Liver (tissue), 7 donors: ENCODE measurements at regions not wholly inside any gene's neighbourhood (a gene's known extent, or its start where the extent isn't known, plus 50 kb on each side); places are given as distances from the start of the nearest gene placed in this dataset.

Source experiments
- DNase-seq: peaks from one replicate; pipeline ENCODE4 v3.0.0-alpha.2; 2017; ENCODE audit warnings: low spot score
- H3K27ac ChIP-seq, 2 donors: one replicate each; pipeline ENCODE4 v1.7.0; 2013; ENCODE audit warnings: inconsistent platforms in 2 of 2, low read length in 2 of 2, control low read depth in 1 of 2, low read depth in 1 of 2, mild to moderate bottlenecking in 1 of 2
- H3K27me3 ChIP-seq, 4 donors: one replicate each; pipeline versions ENCODE4 v1.6.1 to v1.7.0; 2013; ENCODE audit warnings: low read length in 3 of 4, inconsistent platforms in 1 of 4, mild to moderate bottlenecking in 1 of 4, moderate library complexity in 1 of 4; ENCODE audit not compliant: control insufficient read depth in 4 of 4, insufficient read depth in 4 of 4
- H3K36me3 ChIP-seq, 4 donors: one replicate each; pipeline versions ENCODE4 v1.6.1 to v1.7.0; 2013; ENCODE audit warnings: low read length in 3 of 4, mild to moderate bottlenecking in 3 of 4, low read depth in 1 of 4, moderate library complexity in 1 of 4; ENCODE audit not compliant: control insufficient read depth in 4 of 4, insufficient read depth in 3 of 4
- H3K4me1 ChIP-seq, 4 donors: one replicate each; pipeline versions ENCODE4 v1.6.1 to v1.7.0; 2013; ENCODE audit warnings: low read length in 3 of 4, mild to moderate bottlenecking in 3 of 4, moderate library complexity in 1 of 4; ENCODE audit not compliant: control insufficient read depth in 4 of 4, insufficient read depth in 4 of 4
- H3K4me3 ChIP-seq, 3 donors: one replicate each; pipeline versions ENCODE4 v1.6.1 to v1.7.0; 2013; ENCODE audit warnings: low read length in 3 of 3, control low read depth in 1 of 3, low read depth in 1 of 3, mild to moderate bottlenecking in 1 of 3
- H3K9ac ChIP-seq, 2 donors: one replicate each; pipeline ENCODE4 v1.7.0; 2013; ENCODE audit warnings: low read length in 2 of 2, mild to moderate bottlenecking in 2 of 2, moderate library complexity in 2 of 2, control low read depth in 1 of 2, low read depth in 1 of 2
- H3K9me3 ChIP-seq, 4 donors: one replicate each; pipeline versions ENCODE4 v1.6.1 to v1.7.0; 2013; ENCODE audit warnings: low read length in 3 of 4; ENCODE audit not compliant: control insufficient read depth in 4 of 4
- EGR1 ChIP-seq, 2 donors: IDR thresholded peaks; 2 replicates each; pipeline ENCODE4 v1.6.1; 2016 to 2018; ENCODE audit warnings: antibody characterized with exemption in 2 of 2, low read depth in 2 of 2
- FOXA1 ChIP-seq: IDR thresholded peaks from 2 replicates; pipeline ENCODE4 v1.6.1; 2016; ENCODE audit warnings: antibody characterized with exemption
- FOXA2 ChIP-seq: IDR thresholded peaks from 2 replicates; pipeline ENCODE4 v1.6.1; 2016; ENCODE audit warnings: antibody characterized with exemption
- GABPA ChIP-seq, 2 donors: IDR thresholded peaks in 1 of 2; conservative IDR thresholded peaks in 1 of 2; 2 replicates each; pipeline ENCODE4 v1.6.1; 2016; ENCODE audit warnings: antibody characterized with exemption in 2 of 2, mild to moderate bottlenecking in 1 of 2, moderate library complexity in 1 of 2
- HNF4A ChIP-seq, 2 donors: conservative IDR thresholded peaks; 2 replicates each; pipeline ENCODE4 v1.6.1; 2016; ENCODE audit warnings: antibody characterized with exemption in 2 of 2, mild to moderate bottlenecking in 2 of 2
- HNF4G ChIP-seq: IDR thresholded peaks from 2 replicates; pipeline ENCODE4 v1.6.1; 2016; ENCODE audit warnings: antibody characterized with exemption
- JUND ChIP-seq, 2 donors: IDR thresholded peaks; 2 replicates each; pipeline ENCODE4 v1.6.1; 2016; ENCODE audit warnings: antibody characterized with exemption in 2 of 2
- NR2F2 ChIP-seq: IDR thresholded peaks from 2 replicates; pipeline ENCODE4 v1.6.1; 2016; ENCODE audit warnings: antibody characterized with exemption
- RAD21 ChIP-seq, 2 donors: IDR thresholded peaks; 2 replicates each; pipeline ENCODE4 v1.6.1; 2016; ENCODE audit warnings: antibody characterized with exemption in 2 of 2, mild to moderate bottlenecking in 2 of 2
- RXRA ChIP-seq, 2 donors: IDR thresholded peaks; 2 replicates each; pipeline ENCODE4 v1.6.1; 2017 to 2018; ENCODE audit warnings: antibody characterized with exemption in 2 of 2, mild to moderate bottlenecking in 1 of 2
- SP1 ChIP-seq: IDR thresholded peaks from 2 replicates; pipeline ENCODE4 v1.6.1; 2018; ENCODE audit warnings: antibody characterized with exemption, mild to moderate bottlenecking
- TAF1 ChIP-seq: conservative IDR thresholded peaks from 2 replicates; pipeline ENCODE4 v1.6.1; 2016; ENCODE audit warnings: antibody characterized with exemption, mild to moderate bottlenecking
- YY1 ChIP-seq: IDR thresholded peaks from 2 replicates; pipeline ENCODE4 v1.6.1; 2016; ENCODE audit warnings: antibody characterized with exemption, mild to moderate bottlenecking
- TF ChIP-seq, protein P1 (sequence below): IDR thresholded peaks from 2 replicates; pipeline ENCODE4 v1.6.1; 2016; ENCODE audit warnings: antibody characterized with exemption
- TF ChIP-seq, protein P2 (sequence below): IDR thresholded peaks from 2 replicates; pipeline ENCODE4 v1.6.1; 2016; ENCODE audit warnings: antibody characterized with exemption
- TF ChIP-seq, protein P3 (sequence below): IDR thresholded peaks from 2 replicates; pipeline ENCODE4 v1.6.1; 2016; ENCODE audit warnings: antibody characterized with exemption, mild to moderate bottlenecking
- TF ChIP-seq, protein P4 (sequence below): IDR thresholded peaks from 2 replicates; pipeline ENCODE4 v1.6.1; 2016; ENCODE audit warnings: antibody characterized with exemption
- TF ChIP-seq, protein P5 (sequence below): fragments of 150-350 bp; IDR thresholded peaks from 2 replicates; pipeline ENCODE4 v1.5.1; 2017; ENCODE audit warnings: improper control_type of control experiment, low read depth, low read length; ENCODE audit not compliant: missing input control
- donor health status: healthy.
- donor health status: healthy.
- donor health status: healthy.
- donor health status: healthy.

DNA sequence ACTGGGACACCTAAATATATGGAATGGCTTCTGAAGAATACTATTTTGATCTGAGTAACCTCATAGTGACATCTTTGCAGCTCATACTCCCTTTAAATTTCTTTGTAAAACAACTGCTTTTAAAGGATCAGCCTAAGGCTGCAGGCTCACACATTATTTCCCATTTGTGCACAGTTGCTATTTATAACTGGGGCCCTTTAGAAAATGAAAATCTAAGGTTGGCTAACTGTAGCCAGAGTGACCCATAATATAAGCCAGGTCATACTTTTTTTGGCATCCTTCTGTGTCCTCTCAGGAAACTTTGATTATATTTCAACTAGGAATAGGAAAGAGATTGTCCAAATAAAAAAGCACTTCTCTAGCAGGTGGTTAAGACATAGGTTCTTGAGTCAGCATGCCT is 123.6 kb upstream of the RASGEF1B start:
- TF ChIP-seq, protein P1, sequence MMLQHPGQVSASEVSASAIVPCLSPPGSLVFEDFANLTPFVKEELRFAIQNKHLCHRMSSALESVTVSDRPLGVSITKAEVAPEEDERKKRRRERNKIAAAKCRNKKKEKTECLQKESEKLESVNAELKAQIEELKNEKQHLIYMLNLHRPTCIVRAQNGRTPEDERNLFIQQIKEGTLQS = no peak
- TF ChIP-seq EGR1 (IDR thresholded peaks at IDR 0.05; ENCODE audit: low read depth in 2 of 2) = no peak
- no peak for TF ChIP-seq TAF1
- TF ChIP-seq HNF4G = no peak
- TF ChIP-seq, protein P2, sequence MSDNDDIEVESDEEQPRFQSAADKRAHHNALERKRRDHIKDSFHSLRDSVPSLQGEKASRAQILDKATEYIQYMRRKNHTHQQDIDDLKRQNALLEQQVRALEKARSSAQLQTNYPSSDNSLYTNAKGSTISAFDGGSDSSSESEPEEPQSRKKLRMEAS = no peak
- no peak for TF ChIP-seq JUND (IDR thresholded peaks at IDR 0.05)
- TF ChIP-seq YY1 = no peak
- TF ChIP-seq HNF4A (conservative IDR thresholded peaks at IDR 0.05) = no peak
- TF ChIP-seq SP1 = no peak
- no peak for TF ChIP-seq RXRA (IDR thresholded peaks at IDR 0.05)
- TF ChIP-seq FOXA2 = no peak
- no peak for TF ChIP-seq NR2F2
- no peak for TF ChIP-seq RAD21 (IDR thresholded peaks at IDR 0.05)
- no peak for TF ChIP-seq FOXA1
- TF ChIP-seq, protein P3, sequence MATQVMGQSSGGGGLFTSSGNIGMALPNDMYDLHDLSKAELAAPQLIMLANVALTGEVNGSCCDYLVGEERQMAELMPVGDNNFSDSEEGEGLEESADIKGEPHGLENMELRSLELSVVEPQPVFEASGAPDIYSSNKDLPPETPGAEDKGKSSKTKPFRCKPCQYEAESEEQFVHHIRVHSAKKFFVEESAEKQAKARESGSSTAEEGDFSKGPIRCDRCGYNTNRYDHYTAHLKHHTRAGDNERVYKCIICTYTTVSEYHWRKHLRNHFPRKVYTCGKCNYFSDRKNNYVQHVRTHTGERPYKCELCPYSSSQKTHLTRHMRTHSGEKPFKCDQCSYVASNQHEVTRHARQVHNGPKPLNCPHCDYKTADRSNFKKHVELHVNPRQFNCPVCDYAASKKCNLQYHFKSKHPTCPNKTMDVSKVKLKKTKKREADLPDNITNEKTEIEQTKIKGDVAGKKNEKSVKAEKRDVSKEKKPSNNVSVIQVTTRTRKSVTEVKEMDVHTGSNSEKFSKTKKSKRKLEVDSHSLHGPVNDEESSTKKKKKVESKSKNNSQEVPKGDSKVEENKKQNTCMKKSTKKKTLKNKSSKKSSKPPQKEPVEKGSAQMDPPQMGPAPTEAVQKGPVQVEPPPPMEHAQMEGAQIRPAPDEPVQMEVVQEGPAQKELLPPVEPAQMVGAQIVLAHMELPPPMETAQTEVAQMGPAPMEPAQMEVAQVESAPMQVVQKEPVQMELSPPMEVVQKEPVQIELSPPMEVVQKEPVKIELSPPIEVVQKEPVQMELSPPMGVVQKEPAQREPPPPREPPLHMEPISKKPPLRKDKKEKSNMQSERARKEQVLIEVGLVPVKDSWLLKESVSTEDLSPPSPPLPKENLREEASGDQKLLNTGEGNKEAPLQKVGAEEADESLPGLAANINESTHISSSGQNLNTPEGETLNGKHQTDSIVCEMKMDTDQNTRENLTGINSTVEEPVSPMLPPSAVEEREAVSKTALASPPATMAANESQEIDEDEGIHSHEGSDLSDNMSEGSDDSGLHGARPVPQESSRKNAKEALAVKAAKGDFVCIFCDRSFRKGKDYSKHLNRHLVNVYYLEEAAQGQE = no peak
- no peak for TF ChIP-seq GABPA (IDR thresholded peaks at IDR 0.05 in 1 of 2, conservative IDR thresholded peaks at IDR 0.05 in 1 of 2)
- TF ChIP-seq, protein P4, sequence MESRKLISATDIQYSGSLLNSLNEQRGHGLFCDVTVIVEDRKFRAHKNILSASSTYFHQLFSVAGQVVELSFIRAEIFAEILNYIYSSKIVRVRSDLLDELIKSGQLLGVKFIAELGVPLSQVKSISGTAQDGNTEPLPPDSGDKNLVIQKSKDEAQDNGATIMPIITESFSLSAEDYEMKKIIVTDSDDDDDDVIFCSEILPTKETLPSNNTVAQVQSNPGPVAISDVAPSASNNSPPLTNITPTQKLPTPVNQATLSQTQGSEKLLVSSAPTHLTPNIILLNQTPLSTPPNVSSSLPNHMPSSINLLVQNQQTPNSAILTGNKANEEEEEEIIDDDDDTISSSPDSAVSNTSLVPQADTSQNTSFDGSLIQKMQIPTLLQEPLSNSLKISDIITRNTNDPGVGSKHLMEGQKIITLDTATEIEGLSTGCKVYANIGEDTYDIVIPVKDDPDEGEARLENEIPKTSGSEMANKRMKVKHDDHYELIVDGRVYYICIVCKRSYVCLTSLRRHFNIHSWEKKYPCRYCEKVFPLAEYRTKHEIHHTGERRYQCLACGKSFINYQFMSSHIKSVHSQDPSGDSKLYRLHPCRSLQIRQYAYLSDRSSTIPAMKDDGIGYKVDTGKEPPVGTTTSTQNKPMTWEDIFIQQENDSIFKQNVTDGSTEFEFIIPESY = no peak
- TF ChIP-seq, protein P5, sequence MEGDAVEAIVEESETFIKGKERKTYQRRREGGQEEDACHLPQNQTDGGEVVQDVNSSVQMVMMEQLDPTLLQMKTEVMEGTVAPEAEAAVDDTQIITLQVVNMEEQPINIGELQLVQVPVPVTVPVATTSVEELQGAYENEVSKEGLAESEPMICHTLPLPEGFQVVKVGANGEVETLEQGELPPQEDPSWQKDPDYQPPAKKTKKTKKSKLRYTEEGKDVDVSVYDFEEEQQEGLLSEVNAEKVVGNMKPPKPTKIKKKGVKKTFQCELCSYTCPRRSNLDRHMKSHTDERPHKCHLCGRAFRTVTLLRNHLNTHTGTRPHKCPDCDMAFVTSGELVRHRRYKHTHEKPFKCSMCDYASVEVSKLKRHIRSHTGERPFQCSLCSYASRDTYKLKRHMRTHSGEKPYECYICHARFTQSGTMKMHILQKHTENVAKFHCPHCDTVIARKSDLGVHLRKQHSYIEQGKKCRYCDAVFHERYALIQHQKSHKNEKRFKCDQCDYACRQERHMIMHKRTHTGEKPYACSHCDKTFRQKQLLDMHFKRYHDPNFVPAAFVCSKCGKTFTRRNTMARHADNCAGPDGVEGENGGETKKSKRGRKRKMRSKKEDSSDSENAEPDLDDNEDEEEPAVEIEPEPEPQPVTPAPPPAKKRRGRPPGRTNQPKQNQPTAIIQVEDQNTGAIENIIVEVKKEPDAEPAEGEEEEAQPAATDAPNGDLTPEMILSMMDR = no peak
- no peak overlapping the region for H3K4me3 ChIP-seq
- H3K4me1 ChIP-seq = peaks cover 2 to 30% (median 14%) of the 10 kb centered on the region in 4 donors
- H3K27me3 ChIP-seq = no peaks in the 10 kb centered on the region
- H3K9me3 ChIP-seq = peaks cover 0 to 6% (median 1%) of the 10 kb centered on the region in 4 donors
- H3K27ac ChIP-seq = no peak overlapping the region
- DNase-seq = no peak
- H3K36me3 ChIP-seq = no peaks in the 10 kb centered on the region
- H3K9ac ChIP-seq = no peak overlapping the region
